ENCODE measurements at regions not wholly inside any gene's neighbourhood (a gene's known extent, or its start where the extent isn't known, plus 50 kb on each side); places are given as distances from the start of the nearest gene placed in this dataset.

DNA sequence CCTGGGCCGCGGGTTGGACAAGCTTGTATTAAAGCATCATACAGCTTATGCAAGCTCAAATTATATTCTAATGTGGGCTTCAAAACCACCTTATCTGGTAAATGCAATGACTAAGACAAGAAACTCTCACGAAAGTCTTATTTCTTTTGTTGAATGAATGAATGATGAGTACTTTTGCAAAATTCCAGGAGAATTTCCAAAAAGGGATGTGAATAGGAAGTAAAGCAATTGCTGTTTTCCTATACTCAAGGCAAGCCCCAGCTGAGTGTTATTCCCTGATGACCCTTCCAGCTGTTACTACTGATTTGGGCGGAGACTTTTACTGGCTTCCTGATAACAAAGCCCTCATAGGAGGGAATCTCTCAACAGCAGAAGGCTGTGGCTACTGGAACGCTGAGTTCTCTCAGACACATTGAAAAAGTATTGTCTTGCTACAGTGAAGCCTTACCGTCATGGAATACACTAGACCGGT, 162.8 kb downstream of the SREK1 start:
- H4K20me1 ChIP-seq (replicated peaks in 1 of 2; ENCODE audit: control insufficient read depth in 1 of 2, insufficient read depth in 2 of 2, low read length in 2 of 2): no peaks in the 10 kb centered on the region
- no peak overlapping the region for H2BK20ac ChIP-seq (ENCODE audit: low read length)
- H2BK12ac ChIP-seq (ENCODE audit: low read depth, low read length): no peak overlapping the region
- no peak overlapping the region for H3K9ac ChIP-seq (replicated peaks in 1 of 4; ENCODE audit: extremely low read depth in 1 of 4, low read depth in 3 of 4, low read length in 3 of 4)
- H4K5ac ChIP-seq (ENCODE audit: insufficient read length, low read depth, low read length): no peak overlapping the region
- H3K79me1 ChIP-seq (ENCODE audit: low read depth, low read length): no peaks in the 10 kb centered on the region
- no peak overlapping the region for H4K8ac ChIP-seq (ENCODE audit: extremely low read depth, insufficient read depth, low read length)
- H2BK5ac ChIP-seq (ENCODE audit: low read depth, low read length): no peak overlapping the region
- H3K4me2 ChIP-seq (ENCODE audit: insufficient read depth in 1 of 2, low read depth in 2 of 2, low read length in 2 of 2): no peak overlapping the region
- 82% methylated on average over 7 of the region's 7 CpGs; no CpG with 5 or more reads in 1 of the 2 experiments for WGBS, 2 experiments (ENCODE audit: extremely low coverage in 1 of 2, insufficient coverage in 1 of 2, insufficient read length in 1 of 2, insufficient replicate concordance in 2 of 2, low coverage in 1 of 2, low lambda C conversion rate in 2 of 2, missing lambda C conversion rate in 1 of 2)
- POLR2A ChIA-PET (ENCODE audit: partially characterized antibody): no interaction called here
- no peak overlapping the region for H2BK15ac ChIP-seq (ENCODE audit: low read length)
- no peak for DNase-seq (ENCODE audit: low read depth in 1 of 2, low spot score in 2 of 2)
- no peaks in the 10 kb centered on the region for H3K4me1 ChIP-seq (replicated peaks in 1 of 4; ENCODE audit: control insufficient read depth in 3 of 4, insufficient read depth in 4 of 4, low read length in 3 of 4)
- TF ChIP-seq NRF1 (IDR thresholded peaks at IDR 0.05; ENCODE audit: low read depth, low read length): no peak
- no peak for TF ChIP-seq MAFK (IDR thresholded peaks at IDR 0.05; ENCODE audit: low read depth, low read length)
- TF ChIP-seq BACH1 (IDR thresholded peaks at IDR 0.05; ENCODE audit: low read length): no peak
- no peak for TF ChIP-seq SIRT6 (IDR thresholded peaks at IDR 0.05; ENCODE audit: low read length)
- no peak for TF ChIP-seq RNF2 (IDR thresholded peaks at IDR 0.05; ENCODE audit: borderline replicate concordance, low read depth, low read length, missing control alignments, poor library complexity, severe bottlenecking)
- H4K91ac ChIP-seq (replicated peaks; ENCODE audit: insufficient read length, low read length): no peak overlapping the region
- H3K23ac ChIP-seq (ENCODE audit: insufficient read length): no peak overlapping the region
- no peaks in the 10 kb centered on the region for H3K79me2 ChIP-seq (ENCODE audit: control insufficient read depth in 1 of 2, insufficient read depth in 2 of 2, low read length in 2 of 2)
- no peak overlapping the region for H3K56ac ChIP-seq (replicated peaks; ENCODE audit: insufficient read length, low read depth, low read length)
- no peak overlapping the region for H3K4me3 ChIP-seq (ENCODE audit: extremely low read depth in 1 of 4, insufficient read depth in 2 of 4, low read depth in 3 of 4, low read length in 4 of 4)
- H3K27me3 ChIP-seq (replicated peaks in 1 of 4; ENCODE audit: control insufficient read depth in 3 of 4, extremely low read depth in 1 of 4, insufficient read depth in 3 of 4, low read length in 3 of 4): no peaks in the 10 kb centered on the region
- no peaks in the 10 kb centered on the region for H3K36me3 ChIP-seq (ENCODE audit: control insufficient read depth in 2 of 4, insufficient read depth in 4 of 4, low read length in 3 of 4)
- H3K23me2 ChIP-seq (ENCODE audit: low read depth, low read length): no peaks in the 10 kb centered on the region
- H3K4ac ChIP-seq (replicated peaks; ENCODE audit: insufficient read length, low read depth, low read length): no peak overlapping the region
- no peak for FAIRE-seq
- CTCF ChIA-PET (ENCODE audit: partially characterized antibody): interaction anchor here (0.6 to 5.3 kb wide), 91 partner anchors 8 to 901 kb away, joined by 3 to 140 read pairs (median 5); no protein-coding TSS in a partner anchor
- no peak overlapping the region for H3K27ac ChIP-seq (ENCODE audit: low read depth, low read length)
- no peak overlapping the region for H2AFZ ChIP-seq (ENCODE audit: low read length)
- no peak overlapping the region for H2AK5ac ChIP-seq (ENCODE audit: low read depth, low read length)
- H3K14ac ChIP-seq (ENCODE audit: insufficient read length): no peak overlapping the region
- no peaks in the 10 kb centered on the region for H3K9me3 ChIP-seq (ENCODE audit: insufficient read depth in 2 of 2, low read depth in 1 of 2, low read length in 1 of 2)
- no peak overlapping the region for H2BK120ac ChIP-seq (replicated peaks; ENCODE audit: low read depth, low read length)
- no peak overlapping the region for H3K18ac ChIP-seq (ENCODE audit: extremely low read depth, low read length)
